Pancreas (tissue), 10 donors: ENCODE measurements at regions not wholly inside any gene's neighbourhood (a gene's known extent, or its start where the extent isn't known, plus 50 kb on each side); places are given as distances from the start of the nearest gene placed in this dataset.

Experiments
- ATAC-seq, 4 donors: fragments of 200-7000 bp; cut with Tn5 transposase; one replicate each; pipeline versions ENCODE4 v1.8.0 to v1.9.1; 2020; ENCODE audit warnings: mild to moderate bottlenecking in 4 of 4, moderate library complexity in 4 of 4
- DNase-seq, 6 donors: peaks; one replicate each; pipeline ENCODE4 v3.0.0-alpha.2; 2020
- FAIRE-seq: peaks from 2 replicates; lab custom pipeline; 2012; peaks lifted over from hg19 to GRCh38; lab: Jason Lieb, UNC
- H3K27ac ChIP-seq, 4 donors: fragments of 200-600 bp; sonication (generic); 1 replicate in 3 of 4; 2 replicates in 1 of 4; pipeline versions ENCODE4 v1.5.0 to v1.8.0; 2020
- H3K27me3 ChIP-seq, 4 donors: fragments of 200-600 bp; one replicate each; pipeline ENCODE4 v1.8.0; 2021
- H3K36me3 ChIP-seq, 3 donors: fragments of 200-600 bp; sonication (generic) in 1 of 3; one replicate each; pipeline versions ENCODE4 v1.5.0 to v1.8.0; 2020 to 2021
- H3K4me1 ChIP-seq, 3 donors: fragments of 200-600 bp; one replicate each; pipeline ENCODE4 v1.8.0; 2021
- H3K4me3 ChIP-seq, 4 donors: fragments of 200-600 bp; sonication (generic) in 2 of 4; one replicate each; pipeline versions ENCODE4 v1.5.0 to v1.8.0; 2020 to 2021
- H3K9me3 ChIP-seq, 4 donors: fragments of 200-600 bp; one replicate each; pipeline ENCODE4 v1.8.0; 2021
- WGBS, 2 donors: extraction: QIAGEN DNeasy Blood & Tissue Kit; methylation state at CpG; one replicate each; pipeline ENCODE4 v1.1.7; 2013; 5-methylcytosine and 5-hydroxymethylcytosine counted together
- intact Hi-C, 3 donors: fragments of 100-400 bp; cut with DNase I; formaldehyde crosslinking; loops; one replicate each; pipeline versions ENCODE4 v1.11.1 to v1.14.2; 2022
- TF ChIP-seq, protein P1 (sequence below), 4 donors: fragments of 200-600 bp; sonication (generic) in 3 of 4; IDR thresholded peaks; one replicate each; pipeline versions ENCODE4 v1.5.0 to v1.8.0; 2021; ENCODE audit warnings: antibody characterized with exemption in 4 of 4
- donor health status: healthy with polysubstance abuse.
- donor health status: DM: no; HTN: no; CAD: no; lungs with moderate emphysema.
- donor health status: DM: no; HTN: no; CAD: no.
- donor health status: control.
- donor health status: control.
- donor health status: Bipolar disorder and iron deficiency.
- donor health status: DM: yes; HTN: yes; CAD: no.
- donor health status: DM: no; HTN: no; CAD: no.
- donor health status: DM: no; HTN: no; CAD: no.
- donor health status: DM: yes; HTN: yes; CAD: no.

DNA sequence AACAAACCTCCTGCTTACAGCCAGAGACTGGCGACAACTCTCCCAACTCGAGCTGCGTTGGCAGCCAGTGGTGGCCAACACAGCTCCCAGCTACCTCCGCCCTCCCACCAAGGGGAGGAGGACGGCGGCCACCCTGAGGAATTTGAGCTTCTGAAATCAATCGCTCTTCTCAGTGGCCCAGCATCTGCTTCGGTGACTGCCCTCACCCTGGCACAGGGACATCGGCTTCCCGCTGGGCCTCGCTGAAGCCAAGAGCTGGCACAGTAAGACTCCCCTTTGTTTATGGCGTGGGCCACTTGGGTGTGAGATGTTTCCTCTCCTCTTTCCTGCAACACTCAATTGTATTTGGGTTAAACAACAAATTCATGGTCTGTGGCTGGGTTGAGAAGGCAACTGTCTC lies 136.2 kb downstream of the ZBTB18 start:
- Histone ChIP-seq H3K36me3 (no peaks in the 10 kb centered on the region), H3K27ac (no peak overlapping the region), H3K4me1 (no peaks in the 10 kb centered on the region), H3K9me3 (no peaks in the 10 kb centered on the region), H3K4me3 (no peak overlapping the region), H3K27me3 (no peaks in the 10 kb centered on the region)
- intact Hi-C loops, result no loop called here
- DNase-seq (peak in 1 of 6 donors; percentile 28), FAIRE-seq (no peak), ATAC-seq (peak in 1 of 4 donors; percentile 56)
- TF ChIP-seq, protein P1, sequence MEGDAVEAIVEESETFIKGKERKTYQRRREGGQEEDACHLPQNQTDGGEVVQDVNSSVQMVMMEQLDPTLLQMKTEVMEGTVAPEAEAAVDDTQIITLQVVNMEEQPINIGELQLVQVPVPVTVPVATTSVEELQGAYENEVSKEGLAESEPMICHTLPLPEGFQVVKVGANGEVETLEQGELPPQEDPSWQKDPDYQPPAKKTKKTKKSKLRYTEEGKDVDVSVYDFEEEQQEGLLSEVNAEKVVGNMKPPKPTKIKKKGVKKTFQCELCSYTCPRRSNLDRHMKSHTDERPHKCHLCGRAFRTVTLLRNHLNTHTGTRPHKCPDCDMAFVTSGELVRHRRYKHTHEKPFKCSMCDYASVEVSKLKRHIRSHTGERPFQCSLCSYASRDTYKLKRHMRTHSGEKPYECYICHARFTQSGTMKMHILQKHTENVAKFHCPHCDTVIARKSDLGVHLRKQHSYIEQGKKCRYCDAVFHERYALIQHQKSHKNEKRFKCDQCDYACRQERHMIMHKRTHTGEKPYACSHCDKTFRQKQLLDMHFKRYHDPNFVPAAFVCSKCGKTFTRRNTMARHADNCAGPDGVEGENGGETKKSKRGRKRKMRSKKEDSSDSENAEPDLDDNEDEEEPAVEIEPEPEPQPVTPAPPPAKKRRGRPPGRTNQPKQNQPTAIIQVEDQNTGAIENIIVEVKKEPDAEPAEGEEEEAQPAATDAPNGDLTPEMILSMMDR (IDR thresholded peaks at IDR 0.05), result no peak
- WGBS, 2 donors, result 75 to 90% methylated on average over 12 of the region's 12 CpGs

DNA sequence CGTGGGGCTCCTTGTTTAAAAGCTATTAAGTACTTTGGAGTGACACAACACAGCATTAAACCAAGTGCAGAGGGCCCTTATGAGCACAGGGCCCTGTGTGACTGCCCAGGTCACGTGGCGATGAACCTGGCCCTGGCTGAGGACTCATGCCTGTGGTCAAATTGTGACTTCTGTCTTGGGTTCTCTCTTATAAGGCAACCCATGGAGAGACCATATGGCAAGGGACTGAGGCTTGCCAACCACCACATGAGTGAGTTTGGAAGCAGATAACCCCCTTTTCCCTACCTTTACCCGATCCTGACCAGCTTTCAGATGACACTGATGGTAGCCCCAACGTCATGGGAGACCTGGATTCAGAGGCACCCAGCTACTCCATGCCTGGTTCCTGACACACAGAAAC lies 140.5 kb downstream of the ZBTB18 start:
- Histone ChIP-seq H3K36me3 (no peaks in the 10 kb centered on the region), H3K27ac (no peak overlapping the region), H3K27me3 (no peaks in the 10 kb centered on the region), H3K9me3 (no peaks in the 10 kb centered on the region), H3K4me1 (no peaks in the 10 kb centered on the region), H3K4me3 (no peak overlapping the region)
- 78% methylated on average over 5 of the region's 5 CpGs for WGBS, 2 donors
- no peak for ATAC-seq
- TF ChIP-seq, protein P1 (IDR thresholded peaks at IDR 0.05), result no peak
- intact Hi-C loops, result no loop called here
- FAIRE-seq, result no peak
- no peak for DNase-seq

DNA sequence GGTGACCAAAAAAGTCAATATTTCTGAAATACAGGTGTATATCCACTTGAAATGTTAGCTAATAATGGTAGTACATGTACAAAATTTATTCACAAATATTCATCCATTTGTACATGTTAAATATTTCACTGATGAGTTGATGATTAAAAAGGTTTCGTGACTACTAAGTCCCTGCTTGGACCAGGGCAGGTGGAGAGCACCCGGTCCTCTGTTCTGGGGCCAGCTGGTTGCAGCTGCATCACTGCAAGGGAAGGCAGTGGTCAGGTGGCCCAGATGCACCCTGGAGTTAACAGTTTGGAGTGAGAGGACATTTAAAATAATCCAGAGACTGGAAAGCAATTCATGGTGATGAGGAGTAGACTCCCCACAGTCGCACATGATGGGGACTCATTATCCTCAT lies 141.2 kb downstream of the ZBTB18 start:
- TF ChIP-seq, protein P1 (IDR thresholded peaks at IDR 0.05), result no peak
- no peaks in the 10 kb centered on the region for H3K4me1 ChIP-seq
- no peaks in the 10 kb centered on the region for H3K27me3 ChIP-seq
- H3K36me3 ChIP-seq, result no peaks in the 10 kb centered on the region
- FAIRE-seq, result no peak
- no peak overlapping the region for H3K4me3 ChIP-seq
- no peak for DNase-seq
- intact Hi-C loops, result no loop called here
- H3K9me3 ChIP-seq, result no peaks in the 10 kb centered on the region
- 64 to 70% methylated on average over 3 of the region's 3 CpGs for WGBS, 2 donors
- H3K27ac ChIP-seq, result no peak overlapping the region
- ATAC-seq, result no peak

DNA sequence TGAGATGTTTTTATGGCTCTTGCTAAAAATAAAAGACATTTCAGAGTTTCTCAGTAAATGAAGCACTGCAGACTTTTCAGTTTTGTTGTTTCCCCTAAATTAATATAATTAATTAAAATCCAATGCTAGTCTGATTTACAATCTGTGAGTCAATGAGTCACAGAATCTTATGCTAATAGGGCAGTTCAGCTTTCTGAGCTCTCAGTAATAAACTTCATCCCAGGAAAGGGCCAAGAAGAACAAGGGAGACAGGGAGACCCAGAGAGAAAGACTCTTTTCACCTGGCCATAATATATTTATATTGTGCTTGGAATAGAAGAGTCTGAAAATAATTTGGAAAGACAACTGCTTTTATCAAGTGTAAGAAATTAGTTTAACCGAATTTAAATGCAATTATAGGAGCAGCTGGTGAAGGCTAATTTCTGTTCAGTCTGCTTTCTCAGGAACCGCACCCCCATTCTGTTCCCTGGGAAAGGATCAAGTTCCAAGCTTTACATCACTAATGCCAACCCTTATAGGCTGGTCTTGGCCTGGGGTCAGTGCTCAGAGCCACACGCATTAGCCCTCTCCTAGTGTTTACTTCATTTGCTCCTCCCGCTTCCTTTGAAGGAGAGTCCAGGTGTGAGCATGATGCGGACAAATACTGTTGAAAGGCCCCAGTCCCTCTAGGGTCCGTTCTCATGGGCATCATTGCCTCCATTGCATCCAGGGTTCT lies 145.6 kb downstream of the ZBTB18 start:
- TF ChIP-seq, protein P1 (IDR thresholded peaks at IDR 0.05), result no peak
- intact Hi-C loops, result no loop called here
- FAIRE-seq (no peak), DNase-seq (no peak), ATAC-seq (no peak)
- Histone ChIP-seq H3K4me3 (no peak overlapping the region), H3K4me1 (no peaks in the 10 kb centered on the region), H3K27me3 (no peaks in the 10 kb centered on the region), H3K27ac (no peak overlapping the region), H3K9me3 (no peaks in the 10 kb centered on the region), H3K36me3 (no peaks in the 10 kb centered on the region)
- 90 to 94% methylated on average over 6 of the region's 6 CpGs for WGBS, 2 donors

DNA sequence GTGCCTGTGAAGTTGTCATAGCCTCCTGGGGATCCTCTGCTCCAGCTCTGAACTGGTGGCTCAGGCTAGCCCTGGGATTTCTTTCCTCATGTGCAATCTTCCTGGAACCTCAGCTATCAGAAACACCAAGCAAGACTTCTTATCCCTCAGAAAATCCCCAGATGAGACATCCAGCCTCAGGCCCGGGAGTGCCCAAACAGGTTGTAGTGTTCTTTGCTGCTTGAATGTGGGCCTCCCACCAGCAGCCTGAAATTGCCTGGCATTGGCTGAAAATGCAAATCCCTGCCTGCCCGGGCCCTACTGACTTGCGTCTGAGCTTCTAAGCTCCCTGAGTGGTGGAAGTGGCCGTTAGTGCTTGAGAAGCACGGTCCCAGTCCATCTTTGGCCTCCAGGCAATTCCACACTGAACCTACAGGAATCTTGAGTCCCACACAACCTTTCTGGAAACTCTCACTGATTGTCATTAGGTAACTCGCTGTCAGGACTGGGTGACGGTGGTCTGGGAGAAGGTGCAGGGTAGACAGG lies 146.8 kb downstream of the ZBTB18 start:
- FAIRE-seq, result no peak

More for the DNA sequence above, 146.8 kb downstream of the ZBTB18 start:
- intact Hi-C loops, result no loop called here
- Histone ChIP-seq H3K9me3 (no peaks in the 10 kb centered on the region), H3K27me3 (no peaks in the 10 kb centered on the region), H3K36me3 (no peaks in the 10 kb centered on the region), H3K4me3 (no peak overlapping the region), H3K27ac (no peak overlapping the region), H3K4me1 (no peaks in the 10 kb centered on the region)
- WGBS, 2 donors, result 92 to 96% methylated on average over 7 of the region's 7 CpGs
- no peak for ATAC-seq
- DNase-seq, result no peak
- TF ChIP-seq, protein P1 (IDR thresholded peaks at IDR 0.05), result no peak
